Right kidney (tissue), 1 donor: ENCODE measurements at regions not wholly inside any gene's neighbourhood (a gene's known extent, or its start where the extent isn't known, plus 50 kb on each side); places are given as distances from the start of the nearest gene placed in this dataset.
"Not testable (repeated sequence)": the region's sequence is repeated elsewhere in the genome, so short reads cannot be mapped to it uniquely, and the experiment has no call there.

Experiments
- DNase-seq: peaks from one replicate; pipeline ENCODE4 v3.0.0-alpha.2; 2016

- no peak for DNase-seq
These were observed 195.6 kb upstream of the TNC start for GRCh38 chr9:115313545-115313944.

GRCh38 chr9:115326461-115326860 is 208.5 kb upstream of the TNC start:
- no peak for DNase-seq

GRCh38 chr9:115327436-115328122 is 209.6 kb upstream of the TNC start:
- DNase-seq: no peak

GRCh38 chr9:115328228-115328627 is 210.3 kb upstream of the TNC start:
- no peak for DNase-seq

- DNase-seq: no peak
These were observed 210.7 kb upstream of the TNC start for GRCh38 chr9:115328677-115329076.

GRCh38 chr9:115333277-115334070 is 215.5 kb upstream of the TNC start:
- no peak for DNase-seq

- no peak for DNase-seq
These were observed 217.5 kb upstream of the TNC start for GRCh38 chr9:115335439-115335838.

GRCh38 chr9:115340314-115340713 is 222.4 kb upstream of the TNC start:
- no peak for DNase-seq

- DNase-seq: no peak
These were observed 223.5 kb upstream of the TNC start for GRCh38 chr9:115341426-115341825.

GRCh38 chr9:115347776-115348175 is 229.8 kb upstream of the TNC start:
- not testable (repeated sequence) for DNase-seq

- not testable (repeated sequence) for DNase-seq
These were observed 231.0 kb upstream of the TNC start for GRCh38 chr9:115348936-115349335.

- no peak for DNase-seq
These were observed 231.6 kb upstream of the TNC start for GRCh38 chr9:115349542-115349941.

- no peak for DNase-seq
These were observed 232.6 kb upstream of the TNC start for GRCh38 chr9:115350548-115350947.

- DNase-seq: no peak
These were observed 235.7 kb upstream of the TNC start for GRCh38 chr9:115353681-115354080.

- no peak for DNase-seq
These were observed 239.9 kb upstream of the TNC start for GRCh38 chr9:115357821-115358220.

- no peak for DNase-seq
These were observed 241.2 kb upstream of the TNC start for GRCh38 chr9:115359017-115359780.

- no peak for DNase-seq
These were observed 242.2 kb upstream of the TNC start for GRCh38 chr9:115360122-115360521.

- no peak for DNase-seq
These were observed 244.1 kb upstream of the TNC start for GRCh38 chr9:115362101-115362500.

GRCh38 chr9:115362640-115363039 is 244.7 kb upstream of the TNC start:
- no peak for DNase-seq

- no peak for DNase-seq
These were observed 247.0 kb upstream of the TNC start for GRCh38 chr9:115364991-115365390.

- DNase-seq: no peak
These were observed 249.4 kb upstream of the TNC start for GRCh38 chr9:115367321-115367720.

GRCh38 chr9:115367780-115368525 is 250.0 kb upstream of the TNC start:
- no peak for DNase-seq
